ENCODE measurements at regions not wholly inside any gene's neighbourhood (a gene's known extent, or its start where the extent isn't known, plus 50 kb on each side); places are given as distances from the start of the nearest gene placed in this dataset.

DNA sequence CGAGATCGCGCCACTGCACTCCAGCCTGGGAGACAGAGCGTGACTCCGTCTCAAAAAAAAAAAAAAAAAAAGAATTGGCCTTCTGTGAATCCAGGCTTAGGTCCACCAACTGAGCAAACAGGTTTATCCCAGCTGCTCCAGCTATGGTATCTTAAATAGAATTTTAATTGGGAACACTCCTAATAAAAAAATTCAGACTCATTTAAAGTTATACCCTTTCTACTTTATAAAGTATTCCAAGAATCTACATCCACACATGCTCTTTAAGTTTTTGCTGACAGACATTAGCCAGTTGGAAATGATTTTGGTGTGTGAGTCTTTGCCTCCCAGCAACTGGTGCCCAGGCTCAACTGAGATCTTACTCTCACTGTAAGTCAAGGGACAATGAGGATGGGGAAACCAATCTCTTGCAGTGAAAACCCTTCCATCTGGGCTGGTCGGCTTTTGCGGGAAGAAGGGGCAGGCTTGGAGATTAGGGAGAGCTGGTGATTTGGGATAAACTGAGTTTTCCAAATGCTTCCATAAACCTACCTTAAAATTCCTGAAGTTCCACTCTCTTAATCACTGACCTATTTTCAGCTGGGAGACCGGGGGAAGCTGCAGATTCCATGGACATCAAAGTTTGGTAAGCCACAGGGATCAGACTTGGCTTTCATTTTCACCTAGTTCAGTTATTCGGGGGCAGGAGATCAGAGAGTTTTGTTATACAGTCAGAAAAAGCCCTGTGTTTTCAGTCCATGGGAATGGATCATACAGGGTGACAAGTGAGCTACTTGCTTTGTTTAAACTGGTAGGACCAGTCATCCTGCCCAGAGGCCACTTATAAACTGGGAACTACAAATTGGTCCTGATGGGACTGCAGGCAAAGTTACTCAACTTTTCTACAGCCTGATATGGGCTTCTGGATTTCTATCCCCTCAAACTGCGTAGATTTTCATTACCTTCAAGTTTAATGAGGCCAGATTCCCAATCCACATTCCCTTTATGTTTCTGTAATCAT, 89.3 kb upstream of the ZNF746 start:
- TF ChIP-seq, protein P1, sequence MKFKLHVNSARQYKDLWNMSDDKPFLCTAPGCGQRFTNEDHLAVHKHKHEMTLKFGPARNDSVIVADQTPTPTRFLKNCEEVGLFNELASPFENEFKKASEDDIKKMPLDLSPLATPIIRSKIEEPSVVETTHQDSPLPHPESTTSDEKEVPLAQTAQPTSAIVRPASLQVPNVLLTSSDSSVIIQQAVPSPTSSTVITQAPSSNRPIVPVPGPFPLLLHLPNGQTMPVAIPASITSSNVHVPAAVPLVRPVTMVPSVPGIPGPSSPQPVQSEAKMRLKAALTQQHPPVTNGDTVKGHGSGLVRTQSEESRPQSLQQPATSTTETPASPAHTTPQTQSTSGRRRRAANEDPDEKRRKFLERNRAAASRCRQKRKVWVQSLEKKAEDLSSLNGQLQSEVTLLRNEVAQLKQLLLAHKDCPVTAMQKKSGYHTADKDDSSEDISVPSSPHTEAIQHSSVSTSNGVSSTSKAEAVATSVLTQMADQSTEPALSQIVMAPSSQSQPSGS (IDR thresholded peaks at IDR 0.05; ENCODE audit: low read length) = no peak
- TF ChIP-seq ASH2L (IDR thresholded peaks at IDR 0.05; ENCODE audit: low read length) (no peak), CHD1 (IDR thresholded peaks at IDR 0.05; ENCODE audit: low read depth, low read length) (no peak), TAF1 (IDR thresholded peaks at IDR 0.05; ENCODE audit: low read depth, low read length) (no peak), CTCF (IDR thresholded peaks at IDR 0.05; ENCODE audit: control extremely low read depth in 1 of 3, insufficient read depth in 1 of 3, low read depth in 1 of 3, low read length in 3 of 3) (no peak), SIRT6 (IDR thresholded peaks at IDR 0.05; ENCODE audit: low read length) (no peak), POLR2A (IDR thresholded peaks at IDR 0.05; ENCODE audit: control extremely low read depth in 1 of 2, low read depth in 2 of 2, low read length in 2 of 2) (no peak)
- TF ChIP-seq, protein P2, sequence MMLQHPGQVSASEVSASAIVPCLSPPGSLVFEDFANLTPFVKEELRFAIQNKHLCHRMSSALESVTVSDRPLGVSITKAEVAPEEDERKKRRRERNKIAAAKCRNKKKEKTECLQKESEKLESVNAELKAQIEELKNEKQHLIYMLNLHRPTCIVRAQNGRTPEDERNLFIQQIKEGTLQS (IDR thresholded peaks at IDR 0.05; ENCODE audit: insufficient read depth, low read depth, low read length) = no peak

Data from H1 (cell line).